ENCODE measurements at regions not wholly inside any gene's neighbourhood (a gene's known extent, or its start where the extent isn't known, plus 50 kb on each side); places are given as distances from the start of the nearest gene placed in this dataset.
A peak's percentile ranks its signal among the peaks of the same experiment; 100 is the strongest.
"Not testable (repeated sequence)": the region's sequence is repeated elsewhere in the genome, so short reads cannot be mapped to it uniquely, and the experiment has no call there.

- ATAC-seq, result no peak
Measured at GRCh38 chr17:20916383-20916782, 126.4 kb downstream of the USP22 start.

GRCh38 chr17:20917610-20918306, 125.1 kb downstream of the USP22 start:
- not testable (repeated sequence) for ATAC-seq

- no peak for ATAC-seq
Measured at GRCh38 chr17:20920095-20920814, 122.6 kb downstream of the USP22 start.

GRCh38 chr17:20920815-20921199, 122.0 kb downstream of the USP22 start:
- no peak for ATAC-seq

GRCh38 chr17:20922128-20922670, 120.6 kb downstream of the USP22 start:
- ATAC-seq, result no peak

- ATAC-seq, result no peak
Measured at GRCh38 chr17:20924306-20924705, 118.5 kb downstream of the USP22 start.

- no peak for ATAC-seq
Measured at GRCh38 chr17:20925091-20925490, 117.7 kb downstream of the USP22 start.

GRCh38 chr17:20925954-20926353, 116.9 kb downstream of the USP22 start:
- no peak for ATAC-seq

- ATAC-seq, result no peak
Measured at GRCh38 chr17:20926532-20926931, 116.3 kb downstream of the USP22 start.

- no peak for ATAC-seq
Measured at GRCh38 chr17:20927308-20927977, 115.4 kb downstream of the USP22 start.

- ATAC-seq, result no peak
Measured at GRCh38 chr17:20929334-20929733, 113.5 kb downstream of the USP22 start.

GRCh38 chr17:20930081-20930760, 112.6 kb downstream of the USP22 start:
- ATAC-seq, result no peak

GRCh38 chr17:20933040-20933439, 109.8 kb downstream of the USP22 start:
- not testable (repeated sequence) for ATAC-seq

GRCh38 chr17:20934288-20934687, 108.5 kb downstream of the USP22 start:
- no peak for ATAC-seq

- ATAC-seq, result no peak
Measured at GRCh38 chr17:20935740-20936139, 107.1 kb downstream of the USP22 start.

- no peak for ATAC-seq
Measured at GRCh38 chr17:20938244-20938643, 104.6 kb downstream of the USP22 start.

- ATAC-seq, result no peak
Measured at GRCh38 chr17:20938988-20939615, 103.7 kb downstream of the USP22 start.

- ATAC-seq, result no peak
Measured at GRCh38 chr17:20941872-20942271, 100.9 kb downstream of the USP22 start.

- peak in 1 of 2 donors; percentile 48 for ATAC-seq
Measured at GRCh38 chr17:20944014-20944865, 98.6 kb downstream of the USP22 start.

GRCh38 chr17:20947708-20948107, 95.1 kb downstream of the USP22 start:
- not testable (repeated sequence) for ATAC-seq

Measured in activated CD4-positive, CD25-positive, alpha-beta regulatory T cell treated with anti-CD3 and anti-CD28 coated beads, Interleukin-2, amount 50 U/mL, for 24 hours (primary cell).